ENCODE measurements at regions not wholly inside any gene's neighbourhood (a gene's known extent, or its start where the extent isn't known, plus 50 kb on each side); places are given as distances from the start of the nearest gene placed in this dataset.

- no peaks in the 10 kb centered on the region for H3K9me3 ChIP-seq (ENCODE audit: control insufficient read depth, insufficient read depth, low read depth, low read length)
- no peak overlapping the region for H3K4me3 ChIP-seq (ENCODE audit: low read depth, low read length)
- no peaks in the 10 kb centered on the region for H3K36me3 ChIP-seq (ENCODE audit: control insufficient read depth in 2 of 2, insufficient read depth in 1 of 2, low read length in 2 of 2)
- H3K4me1 ChIP-seq (ENCODE audit: control insufficient read depth, insufficient read depth, low read length) = no peaks in the 10 kb centered on the region
- H3K27ac ChIP-seq (ENCODE audit: extremely low read depth, low read depth, low read length) = no peak overlapping the region
- TF ChIP-seq ZBTB49 (tag by site-specific recombination; IDR thresholded peaks at IDR 0.05; ENCODE audit: low read depth) (no peak), WT1 (tag by site-specific recombination; IDR thresholded peaks at IDR 0.05) (no peak), ZNF354C (tag by site-specific recombination; IDR thresholded peaks at IDR 0.05; ENCODE audit: borderline replicate concordance, low read depth) (no peak), ZNF514 (tag by site-specific recombination; IDR thresholded peaks at IDR 0.05) (no peak), SP2 (tag by site-specific recombination; IDR thresholded peaks at IDR 0.05) (no peak), ZNF48 (tag by site-specific recombination; IDR thresholded peaks at IDR 0.05) (no peak), ZNF324 (tag by site-specific recombination; IDR thresholded peaks at IDR 0.05) (no peak), ZBTB1 (tag by site-specific recombination; IDR thresholded peaks at IDR 0.05) (no peak), ZNF560 (tag by site-specific recombination; IDR thresholded peaks at IDR 0.05; ENCODE audit: borderline replicate concordance) (no peak), IKZF3 (tag by site-specific recombination; IDR thresholded peaks at IDR 0.05) (no peak), ZNF843 (tag by site-specific recombination; IDR thresholded peaks at IDR 0.05) (no peak)
- TF ChIP-seq, protein P1, sequence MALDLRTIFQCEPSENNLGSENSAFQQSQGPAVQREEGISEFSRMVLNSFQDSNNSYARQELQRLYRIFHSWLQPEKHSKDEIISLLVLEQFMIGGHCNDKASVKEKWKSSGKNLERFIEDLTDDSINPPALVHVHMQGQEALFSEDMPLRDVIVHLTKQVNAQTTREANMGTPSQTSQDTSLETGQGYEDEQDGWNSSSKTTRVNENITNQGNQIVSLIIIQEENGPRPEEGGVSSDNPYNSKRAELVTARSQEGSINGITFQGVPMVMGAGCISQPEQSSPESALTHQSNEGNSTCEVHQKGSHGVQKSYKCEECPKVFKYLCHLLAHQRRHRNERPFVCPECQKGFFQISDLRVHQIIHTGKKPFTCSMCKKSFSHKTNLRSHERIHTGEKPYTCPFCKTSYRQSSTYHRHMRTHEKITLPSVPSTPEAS (tag by site-specific recombination; IDR thresholded peaks at IDR 0.05) = no peak
- TF ChIP-seq, protein P2, sequence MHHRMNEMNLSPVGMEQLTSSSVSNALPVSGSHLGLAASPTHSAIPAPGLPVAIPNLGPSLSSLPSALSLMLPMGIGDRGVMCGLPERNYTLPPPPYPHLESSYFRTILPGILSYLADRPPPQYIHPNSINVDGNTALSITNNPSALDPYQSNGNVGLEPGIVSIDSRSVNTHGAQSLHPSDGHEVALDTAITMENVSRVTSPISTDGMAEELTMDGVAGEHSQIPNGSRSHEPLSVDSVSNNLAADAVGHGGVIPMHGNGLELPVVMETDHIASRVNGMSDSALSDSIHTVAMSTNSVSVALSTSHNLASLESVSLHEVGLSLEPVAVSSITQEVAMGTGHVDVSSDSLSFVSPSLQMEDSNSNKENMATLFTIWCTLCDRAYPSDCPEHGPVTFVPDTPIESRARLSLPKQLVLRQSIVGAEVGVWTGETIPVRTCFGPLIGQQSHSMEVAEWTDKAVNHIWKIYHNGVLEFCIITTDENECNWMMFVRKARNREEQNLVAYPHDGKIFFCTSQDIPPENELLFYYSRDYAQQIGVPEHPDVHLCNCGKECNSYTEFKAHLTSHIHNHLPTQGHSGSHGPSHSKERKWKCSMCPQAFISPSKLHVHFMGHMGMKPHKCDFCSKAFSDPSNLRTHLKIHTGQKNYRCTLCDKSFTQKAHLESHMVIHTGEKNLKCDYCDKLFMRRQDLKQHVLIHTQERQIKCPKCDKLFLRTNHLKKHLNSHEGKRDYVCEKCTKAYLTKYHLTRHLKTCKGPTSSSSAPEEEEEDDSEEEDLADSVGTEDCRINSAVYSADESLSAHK (tag by site-specific recombination; IDR thresholded peaks at IDR 0.05) = no peak
- ChIA-PET POLR2A (no interaction called here), CTCF (no interaction called here)
These were observed 463.7 kb upstream of the SGCG start for GRCh38 chr13:22717036-22717435.

DNA sequence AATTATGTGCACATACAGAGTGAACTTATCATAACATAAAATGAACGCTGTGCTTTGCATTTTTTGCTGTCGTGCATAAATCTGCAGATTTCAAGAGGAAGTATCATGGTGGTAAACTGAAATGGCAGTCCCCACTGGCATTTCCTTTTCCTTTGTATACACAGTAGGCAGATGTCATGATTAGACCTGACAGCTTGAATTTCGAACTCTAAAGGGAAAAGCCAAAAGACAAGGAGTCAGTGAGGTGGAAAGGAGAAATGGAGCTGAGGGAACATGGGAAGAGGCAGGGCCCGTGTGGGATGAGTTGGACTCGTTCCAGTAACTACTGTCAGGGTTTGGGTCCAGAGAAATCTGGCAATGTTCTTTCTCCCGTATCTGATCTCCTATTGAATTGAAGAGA, 454.1 kb upstream of the SGCG start:
- CTCF ChIA-PET = interaction anchor here (0.5 kb wide), 1 partner anchor 11 kb away, joined by 4 read pairs; no protein-coding TSS in a partner anchor
- Histone ChIP-seq H3K27ac (ENCODE audit: extremely low read depth, low read depth, low read length) (no peak overlapping the region), H3K4me1 (ENCODE audit: control insufficient read depth, insufficient read depth, low read length) (no peaks in the 10 kb centered on the region)
- TF ChIP-seq ZNF169 (tag by site-specific recombination; IDR thresholded peaks at IDR 0.05) (no peak), ZNF626 (tag by site-specific recombination; IDR thresholded peaks at IDR 0.05) (no peak), YY1 (tag by site-specific recombination; IDR thresholded peaks at IDR 0.05) (no peak), ZBTB20 (tag by site-specific recombination; IDR thresholded peaks at IDR 0.05) (no peak), ZNF175 (tag by site-specific recombination; IDR thresholded peaks at IDR 0.05) (no peak), ZNF366 (tag by site-specific recombination; conservative IDR thresholded peaks at IDR 0.05) (no peak), ZNF239 (tag by site-specific recombination; IDR thresholded peaks at IDR 0.05) (no peak), ZBTB49 (tag by site-specific recombination; IDR thresholded peaks at IDR 0.05; ENCODE audit: low read depth) (no peak), ZNF645 (tag by site-specific recombination; IDR thresholded peaks at IDR 0.05) (no peak)
- TF ChIP-seq, protein P3, sequence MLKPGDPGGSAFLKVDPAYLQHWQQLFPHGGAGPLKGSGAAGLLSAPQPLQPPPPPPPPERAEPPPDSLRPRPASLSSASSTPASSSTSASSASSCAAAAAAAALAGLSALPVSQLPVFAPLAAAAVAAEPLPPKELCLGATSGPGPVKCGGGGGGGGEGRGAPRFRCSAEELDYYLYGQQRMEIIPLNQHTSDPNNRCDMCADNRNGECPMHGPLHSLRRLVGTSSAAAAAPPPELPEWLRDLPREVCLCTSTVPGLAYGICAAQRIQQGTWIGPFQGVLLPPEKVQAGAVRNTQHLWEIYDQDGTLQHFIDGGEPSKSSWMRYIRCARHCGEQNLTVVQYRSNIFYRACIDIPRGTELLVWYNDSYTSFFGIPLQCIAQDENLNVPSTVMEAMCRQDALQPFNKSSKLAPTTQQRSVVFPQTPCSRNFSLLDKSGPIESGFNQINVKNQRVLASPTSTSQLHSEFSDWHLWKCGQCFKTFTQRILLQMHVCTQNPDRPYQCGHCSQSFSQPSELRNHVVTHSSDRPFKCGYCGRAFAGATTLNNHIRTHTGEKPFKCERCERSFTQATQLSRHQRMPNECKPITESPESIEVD (tag by site-specific recombination; IDR thresholded peaks at IDR 0.05) = no peak
- TF ChIP-seq, protein P4, sequence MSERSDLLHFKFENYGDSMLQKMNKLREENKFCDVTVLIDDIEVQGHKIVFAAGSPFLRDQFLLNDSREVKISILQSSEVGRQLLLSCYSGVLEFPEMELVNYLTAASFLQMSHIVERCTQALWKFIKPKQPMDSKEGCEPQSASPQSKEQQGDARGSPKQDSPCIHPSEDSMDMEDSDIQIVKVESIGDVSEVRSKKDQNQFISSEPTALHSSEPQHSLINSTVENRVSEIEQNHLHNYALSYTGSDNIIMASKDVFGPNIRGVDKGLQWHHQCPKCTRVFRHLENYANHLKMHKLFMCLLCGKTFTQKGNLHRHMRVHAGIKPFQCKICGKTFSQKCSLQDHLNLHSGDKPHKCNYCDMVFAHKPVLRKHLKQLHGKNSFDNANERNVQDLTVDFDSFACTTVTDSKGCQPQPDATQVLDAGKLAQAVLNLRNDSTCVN (tag by site-specific recombination; optimal IDR thresholded peaks at IDR 0.05) = no peak

More for the DNA sequence above, 454.1 kb upstream of the SGCG start:
- Histone ChIP-seq H3K36me3 (ENCODE audit: control insufficient read depth in 2 of 2, insufficient read depth in 1 of 2, low read length in 2 of 2) (no peaks in the 10 kb centered on the region), H3K9me3 (ENCODE audit: control insufficient read depth, insufficient read depth, low read depth, low read length) (no peaks in the 10 kb centered on the region), H3K4me3 (ENCODE audit: low read depth, low read length) (no peak overlapping the region)
- POLR2A ChIA-PET = no interaction called here
